Progenitor cell of endocrine pancreas (in vitro differentiated cells): ENCODE measurements at regions not wholly inside any gene's neighbourhood (a gene's known extent, or its start where the extent isn't known, plus 50 kb on each side); places are given as distances from the start of the nearest gene placed in this dataset.

Experiments
- DNase-seq: peaks from one replicate; pipeline ENCODE4 v3.0.0; 2021; ENCODE audit warnings: low spot score; ENCODE audit not compliant: unreplicated experiment
- H3K27ac Mint-ChIP-seq: 2 replicates; pipeline ENCODE4 v1.8.0; 2021; ENCODE audit warnings: mild to moderate bottlenecking, moderate library complexity, mixed read lengths
- H3K27me3 Mint-ChIP-seq: 2 replicates; pipeline ENCODE4 v1.8.0; 2021; ENCODE audit warnings: mixed read lengths
- H3K36me3 Mint-ChIP-seq: 2 replicates; pipeline ENCODE4 v1.8.0; 2022; ENCODE audit warnings: mixed read lengths; ENCODE audit not compliant: insufficient read depth
- H3K4me1 Mint-ChIP-seq: 2 replicates; pipeline ENCODE4 v1.8.0; 2021; ENCODE audit warnings: low read depth, mixed read lengths
- H3K4me3 Mint-ChIP-seq: 2 replicates; pipeline ENCODE4 v1.8.0; 2021; ENCODE audit warnings: low read depth, mild to moderate bottlenecking, moderate library complexity, mixed read lengths
- H3K9me3 Mint-ChIP-seq: 2 replicates; pipeline ENCODE4 v1.8.0; 2021; ENCODE audit warnings: low read depth, mixed read lengths
- TF ChIP-seq, protein P1 (sequence below): fragments of 200-600 bp; sonication (generic); IDR thresholded peaks from one replicate; pipeline ENCODE4 v1.5.0; 2021; ENCODE audit warnings: antibody characterized with exemption, mild to moderate bottlenecking; ENCODE audit not compliant: unreplicated experiment

DNA sequence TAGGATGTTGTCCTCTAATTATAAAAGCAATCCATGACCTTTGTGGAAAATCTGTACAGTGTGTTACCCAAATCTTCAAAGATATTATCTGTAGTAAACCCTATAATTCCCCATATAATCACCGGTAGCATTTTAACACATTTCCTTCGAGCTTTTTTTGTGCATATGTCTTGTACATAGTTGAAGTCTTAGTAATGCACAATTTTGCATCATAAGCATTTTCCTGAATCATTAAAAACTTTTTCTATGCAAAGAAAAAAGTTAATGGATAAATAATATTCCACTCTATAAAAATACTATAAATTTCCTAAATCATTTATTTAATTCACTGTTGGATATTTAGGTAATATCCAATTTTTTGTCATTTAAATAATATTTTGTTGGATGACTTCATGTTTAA is 201.7 kb downstream of the RRAGC start:
- no peaks in the 10 kb centered on the region for H3K36me3 Mint-ChIP-seq
- no peaks in the 10 kb centered on the region for H3K9me3 Mint-ChIP-seq
- H3K4me3 Mint-ChIP-seq, result no peak overlapping the region
- H3K4me1 Mint-ChIP-seq, result no peaks in the 10 kb centered on the region
- TF ChIP-seq, protein P1, sequence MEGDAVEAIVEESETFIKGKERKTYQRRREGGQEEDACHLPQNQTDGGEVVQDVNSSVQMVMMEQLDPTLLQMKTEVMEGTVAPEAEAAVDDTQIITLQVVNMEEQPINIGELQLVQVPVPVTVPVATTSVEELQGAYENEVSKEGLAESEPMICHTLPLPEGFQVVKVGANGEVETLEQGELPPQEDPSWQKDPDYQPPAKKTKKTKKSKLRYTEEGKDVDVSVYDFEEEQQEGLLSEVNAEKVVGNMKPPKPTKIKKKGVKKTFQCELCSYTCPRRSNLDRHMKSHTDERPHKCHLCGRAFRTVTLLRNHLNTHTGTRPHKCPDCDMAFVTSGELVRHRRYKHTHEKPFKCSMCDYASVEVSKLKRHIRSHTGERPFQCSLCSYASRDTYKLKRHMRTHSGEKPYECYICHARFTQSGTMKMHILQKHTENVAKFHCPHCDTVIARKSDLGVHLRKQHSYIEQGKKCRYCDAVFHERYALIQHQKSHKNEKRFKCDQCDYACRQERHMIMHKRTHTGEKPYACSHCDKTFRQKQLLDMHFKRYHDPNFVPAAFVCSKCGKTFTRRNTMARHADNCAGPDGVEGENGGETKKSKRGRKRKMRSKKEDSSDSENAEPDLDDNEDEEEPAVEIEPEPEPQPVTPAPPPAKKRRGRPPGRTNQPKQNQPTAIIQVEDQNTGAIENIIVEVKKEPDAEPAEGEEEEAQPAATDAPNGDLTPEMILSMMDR, result no peak
- H3K27ac Mint-ChIP-seq, result no peak overlapping the region
- peaks cover 32% of the 10 kb centered on the region for H3K27me3 Mint-ChIP-seq
- no peak for DNase-seq

DNA sequence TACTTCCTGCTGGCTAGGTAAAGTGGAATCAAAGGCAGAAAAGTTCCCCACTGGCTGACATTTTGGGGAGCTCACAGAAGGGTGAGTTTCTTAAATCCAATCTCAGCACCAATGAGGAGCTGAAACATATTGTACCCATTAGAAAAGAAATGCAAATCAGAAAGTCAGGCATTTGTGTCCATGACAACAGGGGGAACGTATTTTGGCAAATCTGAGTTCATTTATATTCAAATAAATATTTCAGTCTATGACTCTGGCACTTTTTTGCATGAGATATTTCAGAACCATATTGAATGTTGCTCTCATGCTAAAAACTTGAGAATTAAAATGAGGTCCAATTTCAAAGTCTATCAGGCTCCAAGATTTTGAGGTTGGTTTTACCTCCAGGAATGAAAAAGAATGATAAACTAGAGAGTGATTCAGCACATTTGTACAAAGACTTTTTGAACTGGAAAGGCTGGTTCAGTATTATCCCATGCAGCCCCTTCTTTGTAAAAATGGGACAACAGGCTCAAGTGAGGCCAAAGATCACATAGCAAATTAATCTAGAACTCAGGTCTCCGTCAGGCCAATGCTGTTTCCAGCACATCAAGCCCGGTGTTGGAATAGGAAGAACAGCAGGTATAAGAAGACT is 202.2 kb downstream of the RRAGC start:
- no peak for DNase-seq
- Mint-ChIP-seq H3K27me3 (peaks cover 28% of the 10 kb centered on the region), H3K4me3 (no peak overlapping the region), H3K9me3 (no peaks in the 10 kb centered on the region), H3K27ac (no peak overlapping the region), H3K36me3 (no peaks in the 10 kb centered on the region), H3K4me1 (no peaks in the 10 kb centered on the region)
- TF ChIP-seq, protein P1, result no peak

DNA sequence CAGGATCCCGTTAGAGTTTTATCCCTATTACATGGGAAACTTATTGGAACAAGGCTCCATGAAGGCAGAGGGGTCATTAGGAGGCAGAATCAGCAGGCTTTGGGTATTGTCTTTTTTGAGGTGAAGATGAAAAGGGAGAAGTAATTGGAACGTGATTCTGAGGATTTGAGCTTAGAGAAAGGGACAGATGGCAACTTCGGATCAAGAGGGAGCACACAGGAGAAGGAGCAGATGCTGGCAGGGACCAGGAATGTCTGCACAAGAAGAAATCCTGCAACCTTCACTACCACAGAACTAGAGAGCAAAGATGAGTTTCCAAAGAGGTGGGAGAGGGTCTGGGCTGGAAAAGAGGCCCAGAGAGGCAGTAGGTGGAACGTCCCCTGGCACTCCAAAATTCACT is 202.8 kb downstream of the RRAGC start:
- H3K27ac Mint-ChIP-seq, result no peak overlapping the region
- no peak overlapping the region for H3K4me3 Mint-ChIP-seq
- TF ChIP-seq, protein P1, result no peak
- H3K27me3 Mint-ChIP-seq, result peaks cover 24% of the 10 kb centered on the region
- H3K4me1 Mint-ChIP-seq, result no peaks in the 10 kb centered on the region
- H3K36me3 Mint-ChIP-seq, result no peaks in the 10 kb centered on the region
- DNase-seq, result no peak
- no peaks in the 10 kb centered on the region for H3K9me3 Mint-ChIP-seq

DNA sequence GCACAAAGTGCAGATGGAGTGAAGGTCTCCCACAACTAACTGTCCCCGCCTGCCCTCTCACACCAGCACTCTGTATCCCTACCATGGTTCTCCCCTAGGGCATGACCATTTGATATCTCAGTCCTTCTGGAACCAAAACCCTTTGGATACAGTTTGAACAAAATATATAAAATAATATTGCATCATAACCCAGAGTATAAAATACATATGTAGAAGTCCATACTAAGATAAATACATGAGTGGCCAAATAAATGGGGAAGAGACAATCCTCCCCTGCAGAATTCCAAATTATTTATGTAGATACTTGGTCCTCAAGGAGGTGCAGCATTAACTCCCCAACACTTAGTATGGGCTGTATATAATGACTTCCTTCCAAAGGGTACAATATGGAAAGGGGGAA is 207.4 kb downstream of the RRAGC start:
- DNase-seq, result no peak
- H3K27me3 Mint-ChIP-seq, result peaks cover 33% of the 10 kb centered on the region
- H3K36me3 Mint-ChIP-seq, result no peaks in the 10 kb centered on the region
- TF ChIP-seq, protein P1, result no peak
- no peaks in the 10 kb centered on the region for H3K4me1 Mint-ChIP-seq
- no peaks in the 10 kb centered on the region for H3K9me3 Mint-ChIP-seq
- no peak overlapping the region for H3K27ac Mint-ChIP-seq
- no peak overlapping the region for H3K4me3 Mint-ChIP-seq

DNA sequence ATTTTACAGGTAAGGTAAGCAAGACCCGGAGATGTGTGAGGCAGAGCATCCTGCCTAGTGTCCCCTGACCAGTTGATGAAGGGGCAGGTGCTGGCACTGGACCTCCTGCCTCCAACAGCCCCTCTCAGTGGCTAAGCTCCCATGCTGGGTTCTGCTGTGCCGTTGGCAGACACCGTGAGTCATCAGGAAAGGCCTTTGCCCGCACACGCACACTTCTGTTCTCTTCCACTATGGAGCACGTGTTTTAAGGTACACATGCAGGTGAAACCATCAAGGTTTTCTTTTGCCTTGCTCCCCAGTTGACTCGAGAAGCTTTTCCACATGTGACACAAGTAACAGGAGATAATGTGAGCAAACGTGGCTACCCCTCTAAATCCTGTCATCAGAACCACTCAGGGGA is 207.9 kb downstream of the RRAGC start:
- Mint-ChIP-seq H3K9me3 (no peaks in the 10 kb centered on the region), H3K4me3 (no peak overlapping the region), H3K4me1 (no peaks in the 10 kb centered on the region), H3K27me3 (peaks cover 28% of the 10 kb centered on the region), H3K27ac (no peak overlapping the region), H3K36me3 (no peaks in the 10 kb centered on the region)
- TF ChIP-seq, protein P1, result no peak
- no peak for DNase-seq
